ENCODE measurements at regions not wholly inside any gene's neighbourhood (a gene's known extent, or its start where the extent isn't known, plus 50 kb on each side); places are given as distances from the start of the nearest gene placed in this dataset.

GRCh38 chrX:104343428-104344129, 88.8 kb upstream of the ESX1 start:
- no peaks in the 10 kb centered on the region for H3K4me1 ChIP-seq (ENCODE audit: control insufficient read depth in 4 of 4, insufficient read depth in 4 of 4, low read length in 3 of 4)
- no peaks in the 10 kb centered on the region for H3K27me3 ChIP-seq (ENCODE audit: control insufficient read depth in 4 of 4, insufficient read depth in 4 of 4, low read length in 3 of 4)
- H3K27ac ChIP-seq (ENCODE audit: low read depth in 1 of 2, low read length in 2 of 2): no peak overlapping the region
- WGBS: 46% methylated on average over 8 of the region's 8 CpGs
- no peak overlapping the region for H3K9ac ChIP-seq (ENCODE audit: low read depth in 1 of 2, low read length in 2 of 2)
- no peak overlapping the region for H3K4me3 ChIP-seq (ENCODE audit: low read depth in 1 of 3, low read length in 3 of 3)
- peak; percentile 33 for DNase-seq (ENCODE audit: low spot score)
- TF ChIP-seq NR2F2 (IDR thresholded peaks at IDR 0.05) (no peak), FOXA2 (IDR thresholded peaks at IDR 0.05) (no peak), EGR1 (IDR thresholded peaks at IDR 0.05; ENCODE audit: low read depth in 2 of 2) (no peak), YY1 (IDR thresholded peaks at IDR 0.05) (no peak), HNF4G (IDR thresholded peaks at IDR 0.05) (no peak), ZBTB33 (IDR thresholded peaks at IDR 0.05) (no peak), TAF1 (conservative IDR thresholded peaks at IDR 0.05) (no peak), CTCF (IDR thresholded peaks at IDR 0.05; ENCODE audit: low read depth, low read length, missing input control) (peak; percentile 42), RAD21 (IDR thresholded peaks at IDR 0.05) (peak; percentile 64 to 76)
- no peaks in the 10 kb centered on the region for H3K36me3 ChIP-seq (ENCODE audit: control insufficient read depth in 4 of 4, insufficient read depth in 3 of 4, low read depth in 1 of 4, low read length in 3 of 4)
- no peaks in the 10 kb centered on the region for H3K9me3 ChIP-seq (ENCODE audit: control insufficient read depth in 4 of 4, low read length in 3 of 4)

- no peak for TF ChIP-seq RAD21 (IDR thresholded peaks at IDR 0.05)
- TF ChIP-seq TAF1 (conservative IDR thresholded peaks at IDR 0.05): no peak
- TF ChIP-seq YY1 (IDR thresholded peaks at IDR 0.05): no peak
- no peak for TF ChIP-seq NR2F2 (IDR thresholded peaks at IDR 0.05)
- no peak for TF ChIP-seq REST (IDR thresholded peaks at IDR 0.05)
- TF ChIP-seq EGR1 (IDR thresholded peaks at IDR 0.05; ENCODE audit: low read depth in 2 of 2): no peak
- no peak for TF ChIP-seq CTCF (IDR thresholded peaks at IDR 0.05; ENCODE audit: low read depth, low read length, missing input control)
- no peak for TF ChIP-seq RXRA (IDR thresholded peaks at IDR 0.05)
- TF ChIP-seq FOXA2 (IDR thresholded peaks at IDR 0.05): no peak
- TF ChIP-seq HNF4G (IDR thresholded peaks at IDR 0.05): no peak
- no peak for TF ChIP-seq FOXA1 (IDR thresholded peaks at IDR 0.05)
- WGBS: 19% methylated on average over 2 of the region's 2 CpGs
Measured at GRCh38 chrX:104342065-104342464, 87.3 kb upstream of the ESX1 start.

More at GRCh38 chrX:104342065-104342464, 87.3 kb upstream of the ESX1 start:
- DNase-seq (ENCODE audit: low spot score): no peak
- Histone ChIP-seq H3K27me3 (ENCODE audit: control insufficient read depth in 4 of 4, insufficient read depth in 4 of 4, low read length in 3 of 4) (no peaks in the 10 kb centered on the region), H3K9me3 (ENCODE audit: control insufficient read depth in 4 of 4, low read length in 3 of 4) (no peaks in the 10 kb centered on the region), H3K4me3 (ENCODE audit: low read depth in 1 of 3, low read length in 3 of 3) (no peak overlapping the region), H3K27ac (ENCODE audit: low read depth in 1 of 2, low read length in 2 of 2) (no peak overlapping the region), H3K36me3 (ENCODE audit: control insufficient read depth in 4 of 4, insufficient read depth in 3 of 4, low read depth in 1 of 4, low read length in 3 of 4) (no peaks in the 10 kb centered on the region), H3K9ac (ENCODE audit: low read depth in 1 of 2, low read length in 2 of 2) (no peak overlapping the region), H3K4me1 (ENCODE audit: control insufficient read depth in 4 of 4, insufficient read depth in 4 of 4, low read length in 3 of 4) (no peaks in the 10 kb centered on the region)
